Effector CD4-positive, alpha-beta T cell (primary cell): ENCODE measurements at regions not wholly inside any gene's neighbourhood (a gene's known extent, or its start where the extent isn't known, plus 50 kb on each side); places are given as distances from the start of the nearest gene placed in this dataset.

Source experiments
- DNase-seq: peaks from one replicate; pipeline ENCODE4 v3.0.0-alpha.2; 2020

DNA sequence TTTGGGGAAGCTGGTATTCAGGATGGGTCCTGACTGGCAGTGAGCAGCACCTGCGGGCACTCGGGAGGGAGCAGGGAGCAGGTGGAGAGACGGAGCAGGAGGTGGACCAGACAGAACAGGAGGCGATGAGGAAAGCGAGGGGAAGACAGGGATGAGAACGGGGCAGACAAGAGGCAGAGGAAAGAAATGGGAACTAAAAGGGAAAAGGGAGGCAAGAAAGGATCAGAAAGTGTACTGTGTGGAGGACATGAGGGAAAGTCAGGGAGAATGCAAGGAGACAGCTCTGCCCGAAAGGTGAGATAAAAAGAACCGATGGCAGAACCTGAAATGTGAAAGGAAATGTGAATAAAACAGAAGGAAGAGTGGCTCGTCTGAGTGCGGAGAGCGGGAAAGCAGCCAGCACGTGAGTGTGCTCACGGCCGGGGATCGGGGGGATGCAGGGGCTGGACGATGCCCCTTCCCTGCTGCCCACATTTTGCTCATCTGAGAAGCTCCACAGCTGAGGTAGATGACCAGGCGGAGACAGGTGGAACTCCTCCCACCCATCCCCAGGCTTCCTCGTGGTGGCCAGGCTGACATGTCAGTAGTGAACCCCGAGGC lies 494.4 kb upstream of the B3GAT1 start:
- no peak for DNase-seq

DNA sequence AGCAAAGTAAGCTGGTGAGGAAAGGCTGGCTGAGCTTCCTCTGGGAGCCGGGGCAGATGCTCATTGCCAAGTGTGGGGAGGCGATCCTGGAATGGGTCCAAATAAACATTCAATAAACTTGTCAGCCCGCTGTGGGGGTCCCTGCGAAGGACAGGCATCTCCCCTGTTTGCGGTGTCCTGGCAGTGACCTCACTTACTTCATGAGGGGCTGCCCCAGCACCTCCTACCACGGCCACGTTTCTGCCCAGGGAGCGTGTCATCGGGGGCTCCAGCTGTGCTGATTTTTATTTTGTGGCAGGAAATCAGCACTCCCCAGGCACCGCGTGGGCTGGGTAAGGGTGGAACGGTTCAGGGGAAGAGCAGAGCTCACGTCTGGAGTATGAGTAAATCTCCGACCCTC lies 493.9 kb upstream of the B3GAT1 start:
- DNase-seq = no peak

DNA sequence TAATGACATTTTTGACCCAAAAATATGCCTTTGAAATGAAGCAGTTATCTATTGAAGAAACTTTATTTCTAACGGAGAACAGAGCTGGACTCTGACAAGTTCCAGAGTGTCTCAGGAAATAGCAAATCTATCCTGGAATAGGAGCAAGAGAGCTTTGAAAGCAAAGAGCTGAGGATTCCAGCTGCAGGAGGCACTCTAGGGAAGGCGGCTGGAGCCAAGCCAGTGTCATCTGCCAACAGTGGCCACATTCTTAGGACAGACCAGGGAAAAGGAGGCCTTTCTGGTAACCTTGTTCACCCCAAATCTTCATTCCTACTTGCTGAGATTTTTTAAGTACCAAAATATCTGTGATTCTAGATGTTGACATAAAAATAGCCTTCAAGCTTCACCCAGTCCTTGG lies 493.5 kb upstream of the B3GAT1 start:
- no peak for DNase-seq

- DNase-seq = no peak
Measured at GRCh38 chr11:134904103-134904790, 492.2 kb upstream of the B3GAT1 start.

GRCh38 chr11:134901955-134902918 lies 490.2 kb upstream of the B3GAT1 start:
- DNase-seq = no peak

GRCh38 chr11:134901542-134901941 lies 489.5 kb upstream of the B3GAT1 start:
- no peak for DNase-seq

- DNase-seq = no peak
Measured at GRCh38 chr11:134893810-134894685, 482.0 kb upstream of the B3GAT1 start.

DNA sequence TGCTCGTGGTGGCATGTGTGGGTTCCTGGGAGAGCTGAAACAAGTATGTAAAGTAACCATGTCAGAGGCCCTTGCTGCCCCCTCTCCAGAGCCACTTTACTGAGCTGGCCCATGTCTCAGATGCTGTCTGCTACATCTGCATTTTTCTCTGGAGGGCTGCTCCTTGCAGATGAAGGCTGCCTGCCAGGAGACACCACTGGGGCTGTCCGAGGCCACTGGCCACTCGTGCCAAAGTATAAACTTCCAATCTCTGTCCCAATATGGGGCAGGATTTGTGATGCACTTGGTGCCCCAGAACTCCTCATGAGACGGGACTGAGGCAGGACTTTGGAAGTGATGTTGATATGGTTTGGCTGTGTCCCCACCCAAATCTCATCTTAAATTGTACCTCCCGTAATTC lies 478.4 kb upstream of the B3GAT1 start:
- DNase-seq = no peak

DNA sequence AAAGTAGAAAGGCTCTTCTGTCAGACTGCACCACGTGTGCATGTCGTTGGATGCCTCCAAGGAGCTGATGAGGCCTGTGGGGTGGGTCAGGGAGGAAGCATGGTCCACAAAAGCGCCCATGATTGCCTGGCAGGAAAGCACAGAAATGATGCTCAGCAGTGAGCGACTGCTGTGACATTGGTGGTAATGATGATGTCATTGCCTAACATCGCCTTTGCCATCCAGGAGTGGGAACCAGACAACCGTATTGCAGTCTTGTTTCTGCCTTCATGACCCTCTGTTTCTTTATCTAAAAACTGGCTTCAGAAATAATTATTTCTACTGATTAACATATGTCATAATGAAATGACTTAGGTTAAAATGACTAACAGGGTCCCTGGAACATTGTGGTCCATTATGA lies 477.8 kb upstream of the B3GAT1 start:
- no peak for DNase-seq

DNA sequence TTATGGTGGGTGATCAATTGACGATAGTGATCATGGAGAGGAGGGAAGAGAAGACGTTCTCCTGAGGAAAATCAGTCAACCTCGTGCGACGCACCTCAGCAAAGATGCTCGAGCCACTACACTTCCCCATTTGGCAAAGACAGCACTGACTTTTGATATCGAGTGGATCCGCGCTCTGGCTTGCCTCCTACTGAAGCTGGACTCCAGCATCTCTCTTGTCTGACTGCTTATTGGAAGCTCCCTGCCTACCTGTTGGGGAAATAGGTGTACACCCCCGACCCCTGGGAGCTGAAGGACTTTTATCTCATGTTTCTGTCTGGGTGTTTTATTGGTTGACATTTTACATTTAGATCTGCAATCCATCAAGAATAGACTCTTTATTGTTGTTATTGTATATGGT lies 476.8 kb upstream of the B3GAT1 start:
- DNase-seq = no peak

DNA sequence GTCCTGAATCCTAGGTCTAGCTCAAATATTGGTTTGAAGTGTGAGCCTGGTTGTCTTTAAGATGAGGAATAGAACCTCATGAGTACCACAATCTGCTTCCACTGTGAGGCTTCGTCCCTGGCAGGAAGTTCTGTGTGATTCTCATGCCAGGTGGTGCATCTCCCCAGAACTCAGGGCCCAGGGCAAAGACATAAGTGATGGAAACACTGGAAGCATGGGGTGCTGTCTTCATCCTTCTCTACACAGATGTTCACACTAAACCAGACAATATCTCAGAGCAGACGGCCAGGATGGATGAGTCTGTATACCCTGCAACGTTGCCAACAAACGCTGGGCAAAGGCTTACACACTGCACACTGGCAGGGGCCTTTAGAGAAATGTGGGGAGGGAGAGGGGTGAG lies 475.9 kb upstream of the B3GAT1 start:
- DNase-seq = no peak

DNA sequence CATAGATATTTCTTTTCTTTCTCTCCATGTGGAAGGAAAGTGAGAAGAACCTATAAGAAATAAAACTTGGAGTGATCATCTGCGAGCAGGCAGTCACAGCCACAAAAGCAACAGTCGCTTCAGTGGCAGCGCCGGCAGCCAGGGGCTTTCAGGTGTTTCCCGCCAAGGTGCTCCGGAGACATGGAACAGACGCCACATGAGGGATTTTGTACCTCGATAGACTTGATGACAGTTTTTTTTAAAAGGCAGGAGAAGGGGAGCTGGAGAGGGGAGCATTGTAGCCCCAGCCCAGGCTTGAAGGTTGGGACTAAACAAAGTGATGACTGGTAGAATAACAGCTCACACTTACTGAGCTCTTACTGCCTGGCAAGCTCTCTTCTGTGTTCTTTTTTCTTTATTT lies 471.4 kb upstream of the B3GAT1 start:
- no peak for DNase-seq

- no peak for DNase-seq
Measured at GRCh38 chr11:134882671-134883297, 470.7 kb upstream of the B3GAT1 start.

GRCh38 chr11:134882141-134882540 lies 470.1 kb upstream of the B3GAT1 start:
- no peak for DNase-seq

DNA sequence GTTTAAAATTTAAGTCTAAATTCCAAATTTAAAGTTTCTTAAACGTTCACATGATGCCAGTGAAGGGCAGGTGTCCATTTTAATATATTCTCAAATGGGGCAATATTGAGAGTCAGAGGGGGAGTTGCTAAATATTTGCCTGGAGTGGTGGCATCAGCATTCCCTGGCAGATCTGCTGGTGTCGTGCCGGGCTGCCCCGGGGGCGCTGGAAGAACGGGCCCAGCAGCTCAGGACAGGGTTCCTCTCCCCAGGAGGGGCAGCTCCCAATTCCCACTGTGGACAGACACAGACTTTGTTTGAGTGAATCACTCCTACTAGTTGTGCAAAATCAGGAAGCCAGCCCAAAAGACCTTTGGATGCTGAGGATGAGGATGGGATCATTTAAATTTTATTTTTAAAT lies 468.7 kb upstream of the B3GAT1 start:
- no peak for DNase-seq

GRCh38 chr11:134879931-134880330 lies 467.9 kb upstream of the B3GAT1 start:
- DNase-seq = no peak

DNA sequence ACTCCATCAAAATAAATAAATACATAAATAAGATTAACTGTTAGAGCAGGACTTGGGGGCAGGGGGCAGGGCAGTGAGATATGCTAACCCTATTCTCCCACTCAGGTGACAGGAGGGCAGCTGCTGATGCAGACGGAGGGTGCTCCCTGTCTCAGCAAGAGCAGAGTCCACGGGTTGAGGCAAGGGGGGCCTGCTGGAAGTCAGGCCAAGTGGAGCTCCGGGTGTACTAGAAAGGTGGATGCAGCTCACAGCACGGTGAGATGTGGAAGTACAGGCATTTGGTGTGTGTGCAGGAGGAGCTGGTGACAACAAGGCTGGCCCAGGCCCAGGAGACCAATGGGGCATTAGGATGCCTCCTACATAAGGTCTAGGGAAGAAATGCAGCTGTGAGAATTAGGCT lies 467.3 kb upstream of the B3GAT1 start:
- DNase-seq = no peak

DNA sequence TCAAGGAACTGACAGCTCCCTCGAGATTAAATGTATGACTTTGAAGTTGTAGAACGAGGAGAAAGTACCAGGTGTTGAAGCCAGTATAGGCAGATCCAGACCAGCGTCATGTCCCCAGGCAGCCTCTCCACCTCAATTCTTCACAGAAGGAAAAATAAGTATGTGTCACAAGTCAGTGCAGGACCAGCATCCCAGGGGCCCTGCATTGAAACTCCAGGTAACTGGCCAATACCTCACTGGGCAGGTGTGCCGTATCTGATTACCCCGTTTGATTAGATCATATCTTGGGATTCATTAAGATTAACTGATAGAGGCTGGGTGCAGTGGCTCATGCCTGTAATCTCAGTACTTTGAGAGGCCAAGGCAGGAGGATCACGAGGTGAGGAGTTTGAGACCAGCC lies 466.7 kb upstream of the B3GAT1 start:
- no peak for DNase-seq

DNA sequence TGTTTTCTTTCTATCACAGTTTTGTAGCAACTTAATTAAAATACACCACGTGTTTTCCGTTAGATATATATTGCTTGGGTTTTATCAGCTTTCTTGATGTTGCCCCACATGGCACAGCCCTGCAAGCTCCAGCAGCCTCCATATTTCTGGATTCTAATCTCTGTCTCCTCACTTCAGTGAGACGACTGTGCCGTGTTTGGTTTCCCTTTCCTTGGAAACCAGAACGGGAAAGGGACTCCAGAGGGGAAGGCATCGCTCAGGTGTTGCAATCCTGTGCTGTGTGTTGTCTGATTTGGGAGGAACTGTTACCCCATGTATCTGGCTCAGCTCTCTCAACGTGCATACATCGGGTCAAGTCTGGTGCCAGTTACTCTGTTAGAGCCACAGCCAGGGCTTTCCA lies 464.2 kb upstream of the B3GAT1 start:
- DNase-seq = no peak

- no peak for DNase-seq
Measured at GRCh38 chr11:134866981-134867675, 455.1 kb upstream of the B3GAT1 start.

GRCh38 chr11:134866215-134866614 lies 454.2 kb upstream of the B3GAT1 start:
- DNase-seq = no peak

GRCh38 chr11:134864968-134865305 lies 452.9 kb upstream of the B3GAT1 start:
- DNase-seq = no peak
